HEK293 (cell line): ENCODE measurements at regions not wholly inside any gene's neighbourhood (a gene's known extent, or its start where the extent isn't known, plus 50 kb on each side); places are given as distances from the start of the nearest gene placed in this dataset.

Source experiments
- CTCF ChIA-PET: fragments of 350-600 bp; formaldehyde crosslinking; extraction: SDS; loops from one replicate; lab custom pipeline; 2021; ENCODE audit warnings: antibody characterized with exemption; lab: Yijun Ruan, JAX
- POLR2A ChIA-PET: fragments of 300-600 bp; formaldehyde crosslinking; extraction: SDS; loops from one replicate; lab custom pipeline; 2020; ENCODE audit warnings: antibody characterized with exemption, inconsistent platforms; lab: Yijun Ruan, JAX
- H3K27ac ChIP-seq: fragments of 200-500 bp; sonication (Bioruptor generic); 2 replicates; pipeline ENCODE4 v1.5.1; 2014; ENCODE audit warnings: low read depth, low read length, control low read depth, inconsistent platforms; ENCODE audit errors: extremely low read depth
- H3K36me3 ChIP-seq, 2 experiments: fragments of 200-500 bp in 1 of 2; sonication (Bioruptor generic) in 1 of 2; 1 replicate in 1 of 2; 2 replicates in 1 of 2; pipeline ENCODE4 v1.5.1; 2014 to 2017; ENCODE audit warnings: inconsistent platforms in 2 of 2, low read length in 2 of 2; ENCODE audit not compliant: control insufficient read depth in 2 of 2, insufficient read depth in 1 of 2
- H3K4me1 ChIP-seq: fragments of 200-500 bp; sonication (Bioruptor generic); 2 replicates; pipeline ENCODE4 v1.5.1; 2014; ENCODE audit warnings: mild to moderate bottlenecking, low read length, inconsistent platforms; ENCODE audit not compliant: control insufficient read depth, insufficient read depth
- H3K4me3 ChIP-seq: 2 replicates; pipeline ENCODE4 v1.5.1; 2011; ENCODE audit warnings: low read depth, mild to moderate bottlenecking, control low read depth, low read length, moderate library complexity
- H3K9me3 ChIP-seq: fragments of 200-500 bp; sonication (Bioruptor generic); 2 replicates; pipeline ENCODE4 v1.5.1; 2014; ENCODE audit warnings: low read depth, low read length, inconsistent platforms; ENCODE audit not compliant: control insufficient read depth, insufficient read depth
- SCRT2 ChIP-seq: fragments of 450-650 bp; formaldehyde crosslinking; IDR thresholded peaks from 2 replicates; pipeline ENCODE4 v1.5.1; 2016; ENCODE audit warnings: missing biosample characterization, missing genetic modification characterization
- SETDB1 ChIP-seq: IDR thresholded peaks from one replicate; pipeline ENCODE4 v1.6.1; 2017; ENCODE audit warnings: mild to moderate bottlenecking, low read length, moderate library complexity, mixed read lengths; ENCODE audit not compliant: insufficient read length
- ZBTB49 ChIP-seq: fragments of 450-650 bp; formaldehyde crosslinking; IDR thresholded peaks from 2 replicates; pipeline ENCODE4 v1.5.1; 2016; ENCODE audit warnings: missing biosample characterization, missing genetic modification characterization, low read depth
- ZNF214 ChIP-seq: fragments of 450-650 bp; formaldehyde crosslinking; IDR thresholded peaks from 2 replicates; pipeline ENCODE4 v1.5.1; 2017; ENCODE audit warnings: missing biosample characterization, mild to moderate bottlenecking, missing genetic modification characterization, borderline replicate concordance
- ZNF223 ChIP-seq: fragments of 450-650 bp; formaldehyde crosslinking; IDR thresholded peaks from 2 replicates; pipeline ENCODE4 v1.5.1; 2016; ENCODE audit warnings: missing biosample characterization, missing genetic modification characterization
- ZNF26 ChIP-seq: fragments of 450-650 bp; formaldehyde crosslinking; IDR thresholded peaks from 2 replicates; pipeline ENCODE4 v1.5.1; 2016; ENCODE audit warnings: missing biosample characterization, missing genetic modification characterization
- ZNF362 ChIP-seq: fragments of 450-650 bp; formaldehyde crosslinking; IDR thresholded peaks from 2 replicates; pipeline ENCODE4 v1.5.1; 2016; ENCODE audit warnings: missing biosample characterization, missing genetic modification characterization
- ZNF37A ChIP-seq: fragments of 450-650 bp; IDR thresholded peaks from 2 replicates; pipeline ENCODE4 v1.5.1; 2018; ENCODE audit warnings: missing biosample characterization, missing genetic modification characterization
- ZNF513 ChIP-seq: fragments of 450-650 bp; IDR thresholded peaks from 2 replicates; pipeline ENCODE4 v1.5.1; 2018; ENCODE audit warnings: missing biosample characterization, missing genetic modification characterization
- ZNF664 ChIP-seq: fragments of 450-650 bp; formaldehyde crosslinking; IDR thresholded peaks from 2 replicates; pipeline ENCODE4 v1.5.1; 2016; ENCODE audit warnings: missing biosample characterization, missing genetic modification characterization
- ZNF692 ChIP-seq: fragments of 450-650 bp; formaldehyde crosslinking; IDR thresholded peaks from 2 replicates; pipeline ENCODE4 v1.5.1; 2016; ENCODE audit warnings: missing biosample characterization, missing genetic modification characterization

GRCh38 chr12:114955414-114956014, 271.5 kb upstream of the TBX3 start:
- Histone ChIP-seq H3K4me1 (no peaks in the 10 kb centered on the region), H3K27ac (no peak overlapping the region), H3K9me3 (no peaks in the 10 kb centered on the region), H3K36me3 (no peaks in the 10 kb centered on the region), H3K4me3 (no peak overlapping the region)
- 0 out of 2 replicates have a peak, but pooled peaks have one; percentile 46 for TF ChIP-seq ZNF692 (tag by site-specific recombination)
- no peak for TF ChIP-seq ZNF513 (tag by site-specific recombination)
- TF ChIP-seq ZNF26 (tag by site-specific recombination) = no peak
- no peak for TF ChIP-seq ZNF37A (tag by site-specific recombination)
- TF ChIP-seq SETDB1 = peak; percentile 27
- CTCF ChIA-PET = interaction anchor here (0.6 kb wide), 2 partner anchors 8 to 798 kb away, joined by 3 read pairs; no protein-coding TSS in a partner anchor
- POLR2A ChIA-PET = no interaction called here

- Histone ChIP-seq H3K36me3 (no peaks in the 10 kb centered on the region), H3K27ac (no peak overlapping the region), H3K9me3 (no peaks in the 10 kb centered on the region), H3K4me3 (no peak overlapping the region), H3K4me1 (no peaks in the 10 kb centered on the region)
- ChIA-PET POLR2A (no interaction called here), CTCF (interaction anchor here (0.6 kb wide), 1 partner anchor 728 kb away, joined by 3 read pairs; no protein-coding TSS in a partner anchor)
- TF ChIP-seq SCRT2 (tag by site-specific recombination) = no peak
- TF ChIP-seq ZNF223 (tag by site-specific recombination) = no peak
- no peak for TF ChIP-seq ZBTB49 (tag by site-specific recombination)
- TF ChIP-seq ZNF664 (tag by site-specific recombination) = no peak
- TF ChIP-seq ZNF214 = no peak
- no peak for TF ChIP-seq ZNF362 (tag by site-specific recombination)
These were observed 270.6 kb upstream of the TBX3 start for GRCh38 chr12:114954511-114955055.
